ENCODE measurements at regions not wholly inside any gene's neighbourhood (a gene's known extent, or its start where the extent isn't known, plus 50 kb on each side); places are given as distances from the start of the nearest gene placed in this dataset.

- WGBS, 2 experiments: 96 to 99% methylated on average over 4 of the region's 4 CpGs
- Histone ChIP-seq H3K4me3 (ENCODE audit: insufficient read depth, low read depth, low read length) (no peak overlapping the region), H3K36me3 (ENCODE audit: control insufficient read depth, insufficient read depth, low read length) (no peaks in the 10 kb centered on the region), H3K9me3 (ENCODE audit: control insufficient read depth, low read length) (peaks cover 4% of the 10 kb centered on the region), H3K4me1 (ENCODE audit: control insufficient read depth, insufficient read depth, low read length) (no peaks in the 10 kb centered on the region), H3K27ac (ENCODE audit: insufficient read depth, low read depth, low read length, poor library complexity, severe bottlenecking) (no peak overlapping the region), H3K27me3 (ENCODE audit: control insufficient read depth, insufficient read depth, low read length, poor library complexity, severe bottlenecking) (no peaks in the 10 kb centered on the region)
These were observed 168.5 kb upstream of the PCDH18 start for GRCh38 chr4:137700751-137701150.

- H3K27ac ChIP-seq (ENCODE audit: insufficient read depth, low read depth, low read length, poor library complexity, severe bottlenecking): no peak overlapping the region
- H3K4me3 ChIP-seq (ENCODE audit: insufficient read depth, low read depth, low read length): no peak overlapping the region
- no peaks in the 10 kb centered on the region for H3K36me3 ChIP-seq (ENCODE audit: control insufficient read depth, insufficient read depth, low read length)
- H3K27me3 ChIP-seq (ENCODE audit: control insufficient read depth, insufficient read depth, low read length, poor library complexity, severe bottlenecking): no peaks in the 10 kb centered on the region
- H3K9me3 ChIP-seq (ENCODE audit: control insufficient read depth, low read length): peaks cover 4% of the 10 kb centered on the region
- WGBS, 2 experiments: 100% methylated on average over 1 of the region's 1 CpG; no CpG with 5 or more reads in 1 of the 2 experiments
- H3K4me1 ChIP-seq (ENCODE audit: control insufficient read depth, insufficient read depth, low read length): no peaks in the 10 kb centered on the region
These were observed 167.8 kb upstream of the PCDH18 start for GRCh38 chr4:137700072-137700471.

DNA sequence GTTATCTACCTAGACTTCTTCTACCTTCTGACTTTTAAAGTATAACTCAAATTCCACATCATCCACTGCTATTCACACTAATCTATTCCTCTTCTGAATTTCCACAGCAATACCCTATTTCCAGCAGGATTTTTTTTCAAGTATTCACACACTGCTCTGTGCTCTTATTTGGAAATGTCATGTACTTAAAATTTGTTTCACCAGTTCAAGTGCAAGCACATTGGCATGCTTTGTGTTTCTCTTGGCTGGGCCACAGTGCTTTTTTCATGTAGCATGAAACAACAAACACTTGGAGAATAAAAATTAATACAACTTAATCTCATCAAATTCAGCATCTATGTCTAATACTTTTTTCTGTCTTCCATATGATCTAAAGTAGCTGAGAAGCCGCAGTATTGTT, 161.8 kb upstream of the PCDH18 start:
- no peaks in the 10 kb centered on the region for H3K27me3 ChIP-seq (ENCODE audit: control insufficient read depth, insufficient read depth, low read length, poor library complexity, severe bottlenecking)
- H3K4me1 ChIP-seq (ENCODE audit: control insufficient read depth, insufficient read depth, low read length): no peaks in the 10 kb centered on the region
- H3K4me3 ChIP-seq (ENCODE audit: insufficient read depth, low read depth, low read length): no peak overlapping the region
- 100% methylated on average over 1 of the region's 1 CpG; no CpG with 5 or more reads in 1 of the 2 experiments for WGBS, 2 experiments
- H3K27ac ChIP-seq (ENCODE audit: insufficient read depth, low read depth, low read length, poor library complexity, severe bottlenecking): no peak overlapping the region
- H3K36me3 ChIP-seq (ENCODE audit: control insufficient read depth, insufficient read depth, low read length): no peaks in the 10 kb centered on the region
- no peaks in the 10 kb centered on the region for H3K9me3 ChIP-seq (ENCODE audit: control insufficient read depth, low read length)

GRCh38 chr4:137693641-137694040, 161.3 kb upstream of the PCDH18 start:
- WGBS, 2 experiments: no CpG with 5 or more reads among the region's 1 CpG
- no peaks in the 10 kb centered on the region for H3K9me3 ChIP-seq (ENCODE audit: control insufficient read depth, low read length)
- H3K27me3 ChIP-seq (ENCODE audit: control insufficient read depth, insufficient read depth, low read length, poor library complexity, severe bottlenecking): no peaks in the 10 kb centered on the region
- no peak overlapping the region for H3K4me3 ChIP-seq (ENCODE audit: insufficient read depth, low read depth, low read length)
- H3K27ac ChIP-seq (ENCODE audit: insufficient read depth, low read depth, low read length, poor library complexity, severe bottlenecking): no peak overlapping the region
- no peaks in the 10 kb centered on the region for H3K4me1 ChIP-seq (ENCODE audit: control insufficient read depth, insufficient read depth, low read length)
- no peaks in the 10 kb centered on the region for H3K36me3 ChIP-seq (ENCODE audit: control insufficient read depth, insufficient read depth, low read length)

GRCh38 chr4:137692205-137692604, 159.9 kb upstream of the PCDH18 start:
- no peaks in the 10 kb centered on the region for H3K36me3 ChIP-seq (ENCODE audit: control insufficient read depth, insufficient read depth, low read length)
- no peaks in the 10 kb centered on the region for H3K27me3 ChIP-seq (ENCODE audit: control insufficient read depth, insufficient read depth, low read length, poor library complexity, severe bottlenecking)
- H3K4me1 ChIP-seq (ENCODE audit: control insufficient read depth, insufficient read depth, low read length): no peaks in the 10 kb centered on the region
- no peaks in the 10 kb centered on the region for H3K9me3 ChIP-seq (ENCODE audit: control insufficient read depth, low read length)
- H3K27ac ChIP-seq (ENCODE audit: insufficient read depth, low read depth, low read length, poor library complexity, severe bottlenecking): no peak overlapping the region
- no peak overlapping the region for H3K4me3 ChIP-seq (ENCODE audit: insufficient read depth, low read depth, low read length)

DNA sequence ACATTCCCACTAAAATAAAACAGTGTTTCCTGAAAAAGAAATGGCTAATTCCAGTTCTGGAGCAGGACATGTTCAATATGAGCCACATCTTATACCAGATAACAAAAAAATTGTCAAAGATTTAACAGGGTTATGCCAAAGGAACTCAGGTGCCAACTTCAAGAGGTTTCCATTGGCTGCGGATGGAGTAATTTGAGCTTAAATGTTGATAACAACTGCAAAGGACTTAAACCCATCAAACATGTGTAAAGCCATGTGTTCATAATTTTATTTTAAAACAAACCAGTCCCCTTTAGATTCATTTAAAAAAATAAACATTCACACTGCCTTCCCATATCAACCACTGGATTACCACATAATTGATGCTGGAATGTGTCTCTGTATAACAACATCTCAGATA, 156.4 kb upstream of the PCDH18 start:
- peaks cover 4% of the 10 kb centered on the region for H3K4me1 ChIP-seq (ENCODE audit: control insufficient read depth, insufficient read depth, low read length)
- no peaks in the 10 kb centered on the region for H3K9me3 ChIP-seq (ENCODE audit: control insufficient read depth, low read length)
- no peaks in the 10 kb centered on the region for H3K27me3 ChIP-seq (ENCODE audit: control insufficient read depth, insufficient read depth, low read length, poor library complexity, severe bottlenecking)
- no peaks in the 10 kb centered on the region for H3K36me3 ChIP-seq (ENCODE audit: control insufficient read depth, insufficient read depth, low read length)
- H3K4me3 ChIP-seq (ENCODE audit: insufficient read depth, low read depth, low read length): no peak overlapping the region
- H3K27ac ChIP-seq (ENCODE audit: insufficient read depth, low read depth, low read length, poor library complexity, severe bottlenecking): no peak overlapping the region
- 80% methylated on average over 1 of the region's 1 CpG; no CpG with 5 or more reads in 1 of the 2 experiments for WGBS, 2 experiments

GRCh38 chr4:137685357-137685756, 153.1 kb upstream of the PCDH18 start:
- Histone ChIP-seq H3K4me1 (ENCODE audit: control insufficient read depth, insufficient read depth, low read length) (peaks cover 4% of the 10 kb centered on the region), H3K9me3 (ENCODE audit: control insufficient read depth, low read length) (no peaks in the 10 kb centered on the region), H3K27ac (ENCODE audit: insufficient read depth, low read depth, low read length, poor library complexity, severe bottlenecking) (no peak overlapping the region), H3K27me3 (ENCODE audit: control insufficient read depth, insufficient read depth, low read length, poor library complexity, severe bottlenecking) (no peaks in the 10 kb centered on the region), H3K36me3 (ENCODE audit: control insufficient read depth, insufficient read depth, low read length) (no peaks in the 10 kb centered on the region), H3K4me3 (ENCODE audit: insufficient read depth, low read depth, low read length) (no peak overlapping the region)
- WGBS, 2 experiments: 87 to 100% methylated on average over 3 of the region's 3 CpGs

- no peak overlapping the region for H3K4me3 ChIP-seq (ENCODE audit: insufficient read depth, low read depth, low read length)
- no peaks in the 10 kb centered on the region for H3K36me3 ChIP-seq (ENCODE audit: control insufficient read depth, insufficient read depth, low read length)
- no peaks in the 10 kb centered on the region for H3K4me1 ChIP-seq (ENCODE audit: control insufficient read depth, insufficient read depth, low read length)
- H3K9me3 ChIP-seq (ENCODE audit: control insufficient read depth, low read length): no peaks in the 10 kb centered on the region
- 93 to 100% methylated on average over 1 of the region's 1 CpG for WGBS, 2 experiments
- H3K27me3 ChIP-seq (ENCODE audit: control insufficient read depth, insufficient read depth, low read length, poor library complexity, severe bottlenecking): no peaks in the 10 kb centered on the region
- H3K27ac ChIP-seq (ENCODE audit: insufficient read depth, low read depth, low read length, poor library complexity, severe bottlenecking): no peak overlapping the region
These were observed 148.8 kb upstream of the PCDH18 start for GRCh38 chr4:137681081-137681480.

GRCh38 chr4:137678796-137679195, 146.5 kb upstream of the PCDH18 start:
- Histone ChIP-seq H3K36me3 (ENCODE audit: control insufficient read depth, insufficient read depth, low read length) (no peaks in the 10 kb centered on the region), H3K27me3 (ENCODE audit: control insufficient read depth, insufficient read depth, low read length, poor library complexity, severe bottlenecking) (no peaks in the 10 kb centered on the region), H3K9me3 (ENCODE audit: control insufficient read depth, low read length) (no peaks in the 10 kb centered on the region), H3K4me3 (ENCODE audit: insufficient read depth, low read depth, low read length) (no peak overlapping the region), H3K27ac (ENCODE audit: insufficient read depth, low read depth, low read length, poor library complexity, severe bottlenecking) (no peak overlapping the region), H3K4me1 (ENCODE audit: control insufficient read depth, insufficient read depth, low read length) (no peaks in the 10 kb centered on the region)
- WGBS, 2 experiments: 94 to 100% methylated on average over 1 of the region's 1 CpG

- no peaks in the 10 kb centered on the region for H3K9me3 ChIP-seq (ENCODE audit: control insufficient read depth, low read length)
- no peak overlapping the region for H3K27ac ChIP-seq (ENCODE audit: insufficient read depth, low read depth, low read length, poor library complexity, severe bottlenecking)
- no peaks in the 10 kb centered on the region for H3K27me3 ChIP-seq (ENCODE audit: control insufficient read depth, insufficient read depth, low read length, poor library complexity, severe bottlenecking)
These were observed 145.6 kb upstream of the PCDH18 start for GRCh38 chr4:137677863-137678262.

GRCh38 chr4:137676357-137676998, 144.2 kb upstream of the PCDH18 start:
- Histone ChIP-seq H3K36me3 (ENCODE audit: control insufficient read depth, insufficient read depth, low read length) (no peaks in the 10 kb centered on the region), H3K27ac (ENCODE audit: insufficient read depth, low read depth, low read length, poor library complexity, severe bottlenecking) (no peak overlapping the region), H3K9me3 (ENCODE audit: control insufficient read depth, low read length) (no peaks in the 10 kb centered on the region), H3K4me1 (ENCODE audit: control insufficient read depth, insufficient read depth, low read length) (no peaks in the 10 kb centered on the region), H3K27me3 (ENCODE audit: control insufficient read depth, insufficient read depth, low read length, poor library complexity, severe bottlenecking) (no peaks in the 10 kb centered on the region), H3K4me3 (ENCODE audit: insufficient read depth, low read depth, low read length) (no peak overlapping the region)
- 92% methylated on average over 1 of the region's 1 CpG; no CpG with 5 or more reads in 1 of the 2 experiments for WGBS, 2 experiments

More at GRCh38 chr4:137677863-137678262, 145.6 kb upstream of the PCDH18 start:
- Histone ChIP-seq H3K4me1 (ENCODE audit: control insufficient read depth, insufficient read depth, low read length) (no peaks in the 10 kb centered on the region), H3K36me3 (ENCODE audit: control insufficient read depth, insufficient read depth, low read length) (no peaks in the 10 kb centered on the region), H3K4me3 (ENCODE audit: insufficient read depth, low read depth, low read length) (no peak overlapping the region)

All from ectodermal cell (in vitro differentiated cells).